AG04450 (cell line): ENCODE measurements at regions not wholly inside any gene's neighbourhood (a gene's known extent, or its start where the extent isn't known, plus 50 kb on each side); places are given as distances from the start of the nearest gene placed in this dataset.

ENCODE experiments used
- CTCF ChIA-PET: fragments of 300-600, 350-600 bp; formaldehyde crosslinking; extraction: SDS; loops from one replicate; lab custom pipeline; 2022; ENCODE audit warnings: antibody characterized with exemption, inconsistent platforms; lab: Charles Lee
- POLR2A ChIA-PET: fragments of 350-600 bp; formaldehyde crosslinking; extraction: SDS; loops from one replicate; lab custom pipeline; 2021; ENCODE audit warnings: antibody characterized with exemption, inconsistent platforms; lab: Yijun Ruan, JAX
- DNase-seq: peaks from one replicate; pipeline ENCODE4 v3.0.0-alpha.2; 2011; ENCODE audit warnings: low read depth, low spot score
- H3K27ac ChIP-seq: one replicate; pipeline ENCODE4 v1.5.1; 2012; ENCODE audit warnings: low read depth, low read length, control low read depth
- H3K27me3 ChIP-seq: one replicate; pipeline ENCODE4 v1.6.0; 2012; ENCODE audit warnings: low read length; ENCODE audit not compliant: control insufficient read depth, insufficient read depth
- H3K4me3 ChIP-seq: 2 replicates; pipeline ENCODE4 v1.5.1; 2011; ENCODE audit warnings: mild to moderate bottlenecking, low read depth, low read length, control low read depth
- H3K9me3 ChIP-seq: 2 replicates; pipeline ENCODE4 v1.5.1; 2012; ENCODE audit warnings: low read length; ENCODE audit not compliant: control insufficient read depth, insufficient read depth
- TF ChIP-seq, protein P1 (sequence below): IDR thresholded peaks from 2 replicates; pipeline ENCODE4 v1.5.1; 2011; ENCODE audit warnings: low read depth, low read length, control low read depth, inconsistent platforms

DNA sequence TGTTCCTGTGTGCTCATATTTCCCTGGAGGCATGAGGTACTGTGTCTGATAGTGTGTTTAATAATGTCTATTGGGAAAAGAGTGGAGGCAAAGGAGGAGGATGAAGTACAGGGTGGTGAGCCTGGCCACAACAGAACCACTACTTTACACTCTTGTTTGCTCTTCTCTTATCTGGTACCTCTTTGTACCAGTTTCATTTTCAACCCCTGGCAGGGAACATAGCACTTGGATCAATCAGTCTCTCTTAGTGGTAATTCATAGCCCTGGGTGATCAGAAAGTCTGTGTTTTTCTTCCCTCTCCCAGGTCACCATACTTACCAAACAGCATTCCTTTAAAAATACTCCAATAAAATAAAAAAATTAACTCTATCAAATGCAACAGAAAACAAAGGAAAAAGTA lies 105.4 kb downstream of the DMRT2 start:
- H3K4me3 ChIP-seq, result no peak overlapping the region
- ChIA-PET POLR2A (no interaction called here), CTCF (no interaction called here)
- H3K27ac ChIP-seq, result no peak overlapping the region
- TF ChIP-seq, protein P1, sequence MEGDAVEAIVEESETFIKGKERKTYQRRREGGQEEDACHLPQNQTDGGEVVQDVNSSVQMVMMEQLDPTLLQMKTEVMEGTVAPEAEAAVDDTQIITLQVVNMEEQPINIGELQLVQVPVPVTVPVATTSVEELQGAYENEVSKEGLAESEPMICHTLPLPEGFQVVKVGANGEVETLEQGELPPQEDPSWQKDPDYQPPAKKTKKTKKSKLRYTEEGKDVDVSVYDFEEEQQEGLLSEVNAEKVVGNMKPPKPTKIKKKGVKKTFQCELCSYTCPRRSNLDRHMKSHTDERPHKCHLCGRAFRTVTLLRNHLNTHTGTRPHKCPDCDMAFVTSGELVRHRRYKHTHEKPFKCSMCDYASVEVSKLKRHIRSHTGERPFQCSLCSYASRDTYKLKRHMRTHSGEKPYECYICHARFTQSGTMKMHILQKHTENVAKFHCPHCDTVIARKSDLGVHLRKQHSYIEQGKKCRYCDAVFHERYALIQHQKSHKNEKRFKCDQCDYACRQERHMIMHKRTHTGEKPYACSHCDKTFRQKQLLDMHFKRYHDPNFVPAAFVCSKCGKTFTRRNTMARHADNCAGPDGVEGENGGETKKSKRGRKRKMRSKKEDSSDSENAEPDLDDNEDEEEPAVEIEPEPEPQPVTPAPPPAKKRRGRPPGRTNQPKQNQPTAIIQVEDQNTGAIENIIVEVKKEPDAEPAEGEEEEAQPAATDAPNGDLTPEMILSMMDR, result no peak
- H3K9me3 ChIP-seq, result no peaks in the 10 kb centered on the region
- DNase-seq, result no peak
- no peaks in the 10 kb centered on the region for H3K27me3 ChIP-seq

GRCh38 chr9:1156794-1157550 lies 106.8 kb downstream of the DMRT2 start:
- Histone ChIP-seq H3K27ac (no peak overlapping the region), H3K27me3 (no peaks in the 10 kb centered on the region), H3K9me3 (no peaks in the 10 kb centered on the region), H3K4me3 (no peak overlapping the region)
- POLR2A ChIA-PET, result no interaction called here
- DNase-seq, result no peak
- CTCF ChIA-PET, result no interaction called here
- TF ChIP-seq, protein P1, result no peak

- no peak overlapping the region for H3K4me3 ChIP-seq
- ChIA-PET POLR2A (no interaction called here), CTCF (no interaction called here)
- no peak for DNase-seq
- no peak overlapping the region for H3K27ac ChIP-seq
- no peaks in the 10 kb centered on the region for H3K9me3 ChIP-seq
- no peaks in the 10 kb centered on the region for H3K27me3 ChIP-seq
- TF ChIP-seq, protein P1, result no peak
Observed at GRCh38 chr9:1157836-1158235, 107.7 kb downstream of the DMRT2 start.

DNA sequence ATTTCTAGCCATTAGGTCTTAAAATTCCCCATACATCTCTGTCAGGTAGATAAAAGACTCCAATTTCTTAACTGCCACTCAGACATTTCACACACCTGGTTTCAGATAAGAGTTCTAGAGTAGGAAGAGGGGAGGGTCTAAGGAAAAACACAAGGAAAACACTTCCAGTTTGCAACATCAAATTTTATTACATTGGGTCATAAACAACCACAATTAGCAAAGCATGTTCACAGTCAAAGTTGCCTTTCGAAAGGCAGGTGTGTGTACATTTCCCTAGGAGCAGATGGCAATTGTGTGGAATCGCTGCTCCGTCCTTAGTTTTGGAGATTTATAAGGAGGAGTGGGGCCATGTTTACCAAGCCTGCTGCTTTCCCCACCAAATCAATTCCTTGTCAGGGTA lies 120.8 kb downstream of the DMRT2 start:
- CTCF ChIA-PET, result no interaction called here
- POLR2A ChIA-PET, result no interaction called here
- H3K27me3 ChIP-seq, result no peaks in the 10 kb centered on the region
- no peak overlapping the region for H3K4me3 ChIP-seq
- H3K27ac ChIP-seq, result no peak overlapping the region
- DNase-seq, result no peak
- TF ChIP-seq, protein P1, result no peak
- H3K9me3 ChIP-seq, result no peaks in the 10 kb centered on the region

- DNase-seq, result no peak
- Histone ChIP-seq H3K9me3 (no peaks in the 10 kb centered on the region), H3K27ac (no peak overlapping the region), H3K4me3 (no peak overlapping the region), H3K27me3 (no peaks in the 10 kb centered on the region)
- CTCF ChIA-PET, result no interaction called here
- TF ChIP-seq, protein P1, result no peak
- POLR2A ChIA-PET, result no interaction called here
Observed at GRCh38 chr9:1171546-1171945, 121.4 kb downstream of the DMRT2 start.
